ENCODE measurements at regions not wholly inside any gene's neighbourhood (a gene's known extent, or its start where the extent isn't known, plus 50 kb on each side); places are given as distances from the start of the nearest gene placed in this dataset.

DNA sequence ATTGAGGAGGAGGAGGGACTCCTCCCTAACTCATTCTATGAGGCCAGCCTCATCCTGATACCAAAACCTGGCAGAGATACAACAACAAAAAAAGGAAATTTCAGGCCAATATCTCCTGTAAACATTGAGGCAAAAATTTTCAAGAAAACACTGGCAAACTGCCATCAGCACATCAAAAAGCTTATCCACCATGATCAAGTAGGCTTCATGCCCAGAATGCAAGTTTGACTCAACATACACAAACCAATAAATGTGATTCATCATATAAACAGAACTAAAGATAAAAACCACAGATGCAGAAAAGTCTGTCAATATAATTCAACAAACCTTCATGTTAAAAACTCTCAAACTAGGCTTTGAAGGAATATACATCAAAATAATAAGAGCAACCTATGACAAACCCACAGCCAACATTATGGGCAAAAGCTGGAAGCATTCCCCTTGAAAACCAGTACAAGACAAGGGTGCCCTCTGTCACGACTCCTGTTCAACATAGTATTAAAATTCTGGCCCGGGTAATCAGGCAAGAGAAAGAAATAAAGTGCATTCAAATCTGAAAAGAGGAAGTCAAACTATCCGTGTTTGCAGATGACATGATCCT, 1014.3 kb downstream of the CBLN2 start:
- peak; percentile 0 for DNase-seq (ENCODE audit: low read depth)
- H3K4me3 ChIP-seq (ENCODE audit: low read depth, low read length), result no peak overlapping the region
- TF ChIP-seq, protein P1, sequence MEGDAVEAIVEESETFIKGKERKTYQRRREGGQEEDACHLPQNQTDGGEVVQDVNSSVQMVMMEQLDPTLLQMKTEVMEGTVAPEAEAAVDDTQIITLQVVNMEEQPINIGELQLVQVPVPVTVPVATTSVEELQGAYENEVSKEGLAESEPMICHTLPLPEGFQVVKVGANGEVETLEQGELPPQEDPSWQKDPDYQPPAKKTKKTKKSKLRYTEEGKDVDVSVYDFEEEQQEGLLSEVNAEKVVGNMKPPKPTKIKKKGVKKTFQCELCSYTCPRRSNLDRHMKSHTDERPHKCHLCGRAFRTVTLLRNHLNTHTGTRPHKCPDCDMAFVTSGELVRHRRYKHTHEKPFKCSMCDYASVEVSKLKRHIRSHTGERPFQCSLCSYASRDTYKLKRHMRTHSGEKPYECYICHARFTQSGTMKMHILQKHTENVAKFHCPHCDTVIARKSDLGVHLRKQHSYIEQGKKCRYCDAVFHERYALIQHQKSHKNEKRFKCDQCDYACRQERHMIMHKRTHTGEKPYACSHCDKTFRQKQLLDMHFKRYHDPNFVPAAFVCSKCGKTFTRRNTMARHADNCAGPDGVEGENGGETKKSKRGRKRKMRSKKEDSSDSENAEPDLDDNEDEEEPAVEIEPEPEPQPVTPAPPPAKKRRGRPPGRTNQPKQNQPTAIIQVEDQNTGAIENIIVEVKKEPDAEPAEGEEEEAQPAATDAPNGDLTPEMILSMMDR (IDR thresholded peaks at IDR 0.05; ENCODE audit: insufficient read depth, low read depth, low read length), result no peak

DNA sequence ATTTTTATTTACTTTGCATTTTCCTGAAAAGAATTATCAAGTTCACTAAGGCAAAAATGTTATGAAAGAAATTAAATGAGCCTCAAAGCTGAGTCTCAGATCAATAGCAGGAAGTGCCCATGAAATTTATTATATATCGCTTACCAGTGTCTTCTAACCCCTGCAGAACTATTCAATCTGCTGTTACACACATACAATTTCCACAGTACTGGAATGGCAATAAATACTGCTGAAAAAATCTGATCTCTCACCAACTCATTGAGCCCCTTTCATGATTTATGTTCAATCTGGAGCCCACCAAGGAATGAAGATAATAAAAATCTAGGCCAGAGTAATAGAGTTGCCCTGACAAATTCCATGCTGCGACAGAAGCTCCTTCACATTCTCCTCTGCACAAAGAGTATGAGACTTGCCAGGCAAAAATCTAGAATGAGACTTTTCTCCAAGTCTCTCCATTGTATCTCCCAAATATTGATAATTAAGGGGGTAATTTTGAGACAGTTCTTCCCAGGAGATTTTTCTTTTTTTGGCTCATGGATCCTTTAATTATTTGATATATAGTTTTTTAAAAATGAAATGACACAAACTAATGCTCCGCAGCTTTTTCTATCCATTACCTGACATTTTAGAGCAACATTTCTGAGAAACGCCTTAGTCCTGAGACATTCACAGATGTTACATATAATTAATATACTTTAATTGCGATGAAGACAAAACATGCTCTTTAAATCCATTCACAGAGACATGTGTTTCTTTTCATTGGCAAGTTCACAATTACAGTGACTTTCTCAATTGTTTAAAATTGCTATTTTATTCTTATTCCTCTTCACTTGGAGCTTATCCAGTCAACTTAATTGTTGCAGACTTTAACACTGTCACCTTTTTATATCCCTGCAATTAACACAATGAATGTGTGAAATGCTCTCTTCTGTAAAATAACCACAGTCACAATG, 1020.4 kb downstream of the CBLN2 start:
- H3K4me3 ChIP-seq (ENCODE audit: low read depth, low read length), result no peak overlapping the region
- TF ChIP-seq, protein P1 (IDR thresholded peaks at IDR 0.05; ENCODE audit: insufficient read depth, low read depth, low read length), result no peak
- DNase-seq (ENCODE audit: low read depth), result no peak

DNA sequence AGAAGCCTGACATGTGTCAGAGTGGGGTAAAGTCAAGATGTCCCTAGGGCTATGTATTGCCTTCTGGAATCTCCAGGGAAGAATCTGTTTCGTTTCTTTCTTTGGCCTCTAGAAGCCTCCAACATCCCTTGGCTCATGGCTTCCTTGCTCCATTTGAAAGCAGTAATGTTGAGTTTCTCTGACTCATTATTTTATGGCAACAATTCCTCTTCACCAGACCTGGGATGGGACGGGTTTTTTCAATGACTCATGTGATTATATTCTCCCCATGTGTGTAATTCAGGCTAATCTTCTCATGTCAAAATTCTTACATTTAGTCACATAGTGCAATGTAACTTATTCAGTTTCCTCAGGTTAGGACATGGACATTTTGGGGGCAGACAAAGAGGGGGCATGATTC, 1038.6 kb downstream of the CBLN2 start:
- TF ChIP-seq, protein P1 (IDR thresholded peaks at IDR 0.05; ENCODE audit: insufficient read depth, low read depth, low read length), result no peak
- no peak for DNase-seq (ENCODE audit: low read depth)
- no peak overlapping the region for H3K4me3 ChIP-seq (ENCODE audit: low read depth, low read length)

DNA sequence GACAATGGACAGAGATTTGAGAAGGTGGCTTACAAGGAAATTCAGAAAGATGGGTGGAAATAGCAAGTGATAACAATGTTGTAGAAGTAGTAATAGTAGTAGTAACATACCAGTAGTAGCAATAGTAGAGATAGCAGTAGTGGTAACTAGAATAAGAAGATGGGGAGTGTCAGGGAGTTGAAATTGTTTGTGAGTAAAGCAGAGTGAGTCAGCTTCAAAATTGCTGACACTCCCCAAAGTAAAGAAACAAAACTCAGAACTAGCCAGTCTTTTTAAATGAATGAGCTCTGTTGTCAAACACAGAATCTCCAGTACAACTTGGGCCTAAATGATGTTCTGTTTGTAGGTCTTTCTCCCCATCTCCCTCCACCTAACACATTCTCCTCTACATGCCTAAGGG, 1040.9 kb downstream of the CBLN2 start:
- TF ChIP-seq, protein P1 (IDR thresholded peaks at IDR 0.05; ENCODE audit: insufficient read depth, low read depth, low read length), result no peak
- H3K4me3 ChIP-seq (ENCODE audit: low read depth, low read length), result no peak overlapping the region
- DNase-seq (ENCODE audit: low read depth), result no peak

DNA sequence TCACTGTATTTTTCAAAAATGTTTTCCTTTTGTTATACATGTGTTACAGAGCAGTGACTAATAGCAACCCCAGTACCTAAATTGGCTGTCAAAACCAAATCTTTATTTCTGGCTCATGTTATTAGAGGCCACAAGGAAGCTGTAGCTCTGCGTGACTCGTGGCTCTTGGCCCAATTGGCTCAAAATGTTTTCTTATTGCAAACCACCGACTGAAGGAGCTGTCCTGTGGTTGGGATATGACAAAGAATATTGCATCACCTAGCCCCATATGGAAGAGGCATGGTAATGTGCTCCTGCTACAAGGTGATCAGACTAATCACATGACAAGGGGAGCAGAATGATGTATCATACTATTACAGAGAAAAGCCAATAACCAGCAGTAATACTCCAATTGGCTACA, 1058.5 kb downstream of the CBLN2 start:
- H3K4me3 ChIP-seq (ENCODE audit: low read depth, low read length), result no peak overlapping the region
- TF ChIP-seq, protein P1 (IDR thresholded peaks at IDR 0.05; ENCODE audit: insufficient read depth, low read depth, low read length), result no peak
- DNase-seq (ENCODE audit: low read depth), result peak; percentile 14

DNA sequence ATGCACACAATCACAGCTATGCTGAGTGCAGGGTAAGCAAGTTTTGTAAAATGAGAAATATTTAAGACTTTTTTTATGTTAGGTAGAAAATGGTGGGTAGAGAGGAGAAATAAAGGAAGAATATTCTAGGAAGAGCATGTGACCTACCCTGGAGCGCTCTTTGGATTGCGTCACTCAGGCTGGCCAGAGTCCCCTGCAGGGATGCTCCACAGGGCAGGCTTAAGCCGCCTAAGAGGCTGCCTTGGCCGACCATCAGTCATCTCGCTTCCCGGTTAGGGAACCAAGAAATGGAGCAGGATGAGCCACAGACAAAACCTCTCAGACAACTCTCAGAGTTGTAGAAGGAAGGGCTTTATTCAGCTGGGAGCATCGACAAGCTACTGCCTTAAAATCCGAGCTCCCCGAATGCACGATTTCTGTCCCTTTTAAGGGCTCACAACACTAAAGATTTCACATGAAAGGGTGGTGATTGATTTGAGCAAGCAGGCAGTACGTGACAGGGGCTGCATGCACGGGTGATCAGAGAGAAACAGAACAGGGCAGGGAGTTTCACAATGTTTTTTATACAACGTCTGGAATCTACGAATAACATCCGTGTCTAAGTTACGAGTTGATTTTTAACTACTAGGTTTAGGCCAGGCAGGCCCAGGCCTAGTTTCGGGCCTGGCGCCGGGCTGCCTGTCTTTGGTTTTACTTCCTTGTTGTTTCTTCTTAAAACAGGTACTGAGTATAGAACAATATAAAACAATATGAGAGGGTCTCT, 1072.0 kb downstream of the CBLN2 start:
- no peak for DNase-seq (ENCODE audit: low read depth)
- H3K4me3 ChIP-seq (ENCODE audit: low read depth, low read length), result no peak overlapping the region
- TF ChIP-seq, protein P1 (IDR thresholded peaks at IDR 0.05; ENCODE audit: insufficient read depth, low read depth, low read length), result no peak

All from fibroblast of villous mesenchyme (primary cell).